ENCODE measurements at regions not wholly inside any gene's neighbourhood (a gene's known extent, or its start where the extent isn't known, plus 50 kb on each side); places are given as distances from the start of the nearest gene placed in this dataset.

GRCh38 chrX:128458888-128459287, 406.7 kb upstream of the ACTRT1 start:
- TF ChIP-seq CTCF (conservative IDR thresholded peaks at IDR 0.05; ENCODE audit: low read depth, low read length) = no peak
- peak; percentile 5 for DNase-seq (ENCODE audit: low read depth)
- no peak overlapping the region for H3K4me3 ChIP-seq (ENCODE audit: low read length)

DNA sequence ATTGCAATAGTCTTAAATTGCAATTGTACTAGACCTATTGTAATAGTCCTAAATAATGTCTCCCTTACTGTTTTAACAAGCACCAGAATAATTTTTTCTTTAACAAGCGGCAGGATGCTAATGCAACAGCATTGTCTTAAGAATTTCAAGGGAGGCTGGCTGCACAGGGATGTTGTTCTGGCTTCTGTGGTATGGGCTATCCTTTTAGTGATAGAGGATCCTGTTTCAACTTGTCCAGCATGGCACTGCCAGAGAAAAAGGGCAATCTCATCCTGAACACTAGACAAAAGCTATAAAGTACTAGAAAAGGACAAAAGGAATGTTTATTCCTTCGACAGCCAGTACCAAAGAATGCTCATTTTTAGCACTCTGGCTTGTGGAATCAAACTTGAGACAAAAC, 405.5 kb upstream of the ACTRT1 start:
- no peak overlapping the region for H3K4me3 ChIP-seq (ENCODE audit: low read length)
- TF ChIP-seq CTCF (conservative IDR thresholded peaks at IDR 0.05; ENCODE audit: low read depth, low read length) = no peak
- DNase-seq (ENCODE audit: low read depth) = no peak

- no peak for DNase-seq (ENCODE audit: low read depth)
- TF ChIP-seq CTCF (conservative IDR thresholded peaks at IDR 0.05; ENCODE audit: low read depth, low read length) = no peak
- H3K4me3 ChIP-seq (ENCODE audit: low read length) = no peak overlapping the region
These were observed 387.0 kb upstream of the ACTRT1 start for GRCh38 chrX:128439159-128439558.

DNA sequence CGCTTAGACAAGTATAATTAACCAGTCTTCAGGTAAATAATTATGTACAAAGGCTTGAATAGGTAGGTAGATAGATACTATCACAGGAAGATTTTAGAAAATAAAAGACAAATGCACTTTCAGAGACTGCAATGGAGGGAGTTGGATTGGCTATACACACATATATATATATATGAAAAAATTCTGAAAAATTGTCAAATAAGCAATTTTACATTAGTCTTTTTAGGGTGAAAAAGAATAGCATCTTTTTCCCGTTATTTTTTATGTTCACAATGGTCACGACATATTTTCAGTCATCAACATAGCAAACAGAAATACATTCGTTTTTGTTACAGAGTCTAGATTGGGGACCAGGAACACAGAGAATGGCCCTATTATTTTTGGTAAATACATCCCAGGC, 385.9 kb upstream of the ACTRT1 start:
- no peak for DNase-seq (ENCODE audit: low read depth)
- no peak overlapping the region for H3K4me3 ChIP-seq (ENCODE audit: low read length)
- TF ChIP-seq CTCF (conservative IDR thresholded peaks at IDR 0.05; ENCODE audit: low read depth, low read length) = no peak

GRCh38 chrX:128436397-128437103, 384.3 kb upstream of the ACTRT1 start:
- DNase-seq (ENCODE audit: low read depth) = no peak
- no peak overlapping the region for H3K4me3 ChIP-seq (ENCODE audit: low read length)
- no peak for TF ChIP-seq CTCF (conservative IDR thresholded peaks at IDR 0.05; ENCODE audit: low read depth, low read length)

- no peak overlapping the region for H3K4me3 ChIP-seq (ENCODE audit: low read length)
- no peak for DNase-seq (ENCODE audit: low read depth)
- no peak for TF ChIP-seq CTCF (conservative IDR thresholded peaks at IDR 0.05; ENCODE audit: low read depth, low read length)
These were observed 373.3 kb upstream of the ACTRT1 start for GRCh38 chrX:128425546-128425945.

- DNase-seq (ENCODE audit: low read depth) = no peak
These were observed 356.6 kb upstream of the ACTRT1 start for GRCh38 chrX:128408842-128409241.

More at GRCh38 chrX:128408842-128409241, 356.6 kb upstream of the ACTRT1 start:
- no peak overlapping the region for H3K4me3 ChIP-seq (ENCODE audit: low read length)
- TF ChIP-seq CTCF (conservative IDR thresholded peaks at IDR 0.05; ENCODE audit: low read depth, low read length) = no peak

Measured in retinal pigment epithelial cell (primary cell).